Gastroesophageal sphincter (tissue), 4 donors: ENCODE measurements at regions not wholly inside any gene's neighbourhood (a gene's known extent, or its start where the extent isn't known, plus 50 kb on each side); places are given as distances from the start of the nearest gene placed in this dataset.

Experiments used
- ATAC-seq: fragments of 150-250 bp; one replicate; pipeline ENCODE4 v1.9.1; 2016; ENCODE audit warnings: mild to moderate bottlenecking, moderate library complexity
- H3K27ac ChIP-seq, 4 donors: fragments of 200-600 bp; sonication (generic) in 3 of 4; 1 replicate in 3 of 4; 2 replicates in 1 of 4; pipeline ENCODE4 v1.5.1; 2016 to 2019
- H3K27me3 ChIP-seq: fragments of 200-600 bp; sonication (generic); one replicate; pipeline ENCODE4 v1.5.1; 2019
- H3K36me3 ChIP-seq, 2 donors: fragments of 200-600 bp; sonication (generic); one replicate each; pipeline ENCODE4 v1.5.1; 2019; ENCODE audit warnings: control low read depth in 1 of 2
- H3K4me1 ChIP-seq, 3 donors: fragments of 200-600 bp; sonication (generic); 1 replicate in 2 of 3; 2 replicates in 1 of 3; pipeline ENCODE4 v1.5.1; 2016 to 2019; ENCODE audit warnings: control low read depth in 2 of 3
- H3K4me3 ChIP-seq, 2 donors: fragments of 200-600 bp; sonication (generic); one replicate each; pipeline ENCODE4 v1.5.1; 2019; ENCODE audit warnings: mild to moderate bottlenecking in 1 of 2, moderate library complexity in 1 of 2
- H3K9me3 ChIP-seq, 3 donors: fragments of 200-600 bp; sonication (generic); one replicate each; pipeline ENCODE4 v1.5.1; 2017 to 2019; ENCODE audit warnings: control low read depth in 2 of 3
- EP300 ChIP-seq: sonication (generic); formaldehyde crosslinking; IDR thresholded peaks from one replicate; pipeline ENCODE4 v1.6.1; 2017; ENCODE audit warnings: antibody characterized with exemption, mild to moderate bottlenecking
- POLR2A ChIP-seq, 2 donors: fragments of 450-650 bp; IDR thresholded peaks; one replicate each; pipeline ENCODE4 v1.6.1; 2017; ENCODE audit warnings: antibody characterized with exemption in 2 of 2, mild to moderate bottlenecking in 2 of 2, moderate library complexity in 1 of 2
- POLR2AphosphoS5 ChIP-seq: sonication (generic); formaldehyde crosslinking; IDR thresholded peaks from one replicate; pipeline ENCODE4 v1.6.1; 2017; ENCODE audit warnings: antibody characterized with exemption
- WGBS, 2 donors: methylation state at CpG; one replicate each; pipeline ENCODE4 v1.1.5; 2018; ENCODE audit warnings: low coverage in 1 of 2; 5-methylcytosine and 5-hydroxymethylcytosine counted together
- TF ChIP-seq, protein P1 (sequence below), 4 experiments: fragments of 200-600 bp in 2 of 4; fragments of 450-650 bp in 2 of 4; sonication (generic) in 1 of 4; IDR thresholded peaks; one replicate each; pipeline ENCODE4 v1.5.1; 2017 to 2019; ENCODE audit warnings: antibody characterized with exemption in 4 of 4, mild to moderate bottlenecking in 2 of 4, moderate library complexity in 2 of 4

DNA sequence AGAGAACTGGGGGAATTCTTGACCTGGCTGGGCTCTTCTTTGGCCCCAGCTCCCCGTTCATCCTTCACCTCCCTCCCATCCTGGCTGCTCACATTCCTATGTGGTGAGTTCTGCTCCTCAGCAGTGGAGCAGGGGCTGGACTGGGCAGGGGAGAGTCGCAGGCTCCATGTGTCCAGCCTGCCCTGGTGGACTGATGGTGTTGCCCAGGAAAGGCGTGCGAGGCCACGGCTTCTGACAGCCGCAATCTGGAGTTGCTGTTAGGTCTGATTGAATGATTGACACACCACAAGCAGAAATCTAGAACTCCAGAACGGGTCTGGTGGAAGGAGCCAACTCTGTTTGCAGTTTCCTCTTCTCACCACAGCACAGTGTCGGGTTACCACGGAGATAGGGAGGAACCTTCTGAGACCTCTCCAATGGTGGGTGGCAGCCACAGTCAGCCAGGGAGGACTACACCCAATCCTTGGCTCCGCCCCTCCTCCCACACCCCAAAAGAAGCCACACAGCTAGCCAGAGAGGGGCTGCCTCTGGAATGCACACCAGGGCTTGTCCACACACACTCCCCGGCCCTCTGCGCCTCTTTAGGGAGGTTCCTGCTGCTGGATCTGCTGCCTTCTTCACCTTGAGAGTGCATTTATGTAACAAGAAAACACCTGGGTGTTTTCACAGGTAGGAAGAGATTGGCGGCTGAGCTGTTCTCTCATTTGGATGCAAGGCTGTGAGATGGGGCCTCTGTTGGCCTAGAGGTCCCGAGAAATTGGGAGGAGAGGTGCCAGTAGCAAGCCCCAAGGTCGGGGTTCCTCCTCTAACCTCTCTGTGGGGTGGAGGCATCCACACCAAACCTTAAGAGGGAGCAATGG, 56.4 kb upstream of the CD44 start:
- peak; percentile 64 for ATAC-seq
- H3K4me3 ChIP-seq: no peak overlapping the region
- peaks cover 10 to 58% (median 42%) of the 10 kb centered on the region in 3 donors for H3K4me1 ChIP-seq
- WGBS, 2 donors: 6 to 50% methylated on average over 2 to 5 of the region's 15 CpGs
- no peak for TF ChIP-seq POLR2A (IDR thresholded peaks at IDR 0.05)
- TF ChIP-seq, protein P1, sequence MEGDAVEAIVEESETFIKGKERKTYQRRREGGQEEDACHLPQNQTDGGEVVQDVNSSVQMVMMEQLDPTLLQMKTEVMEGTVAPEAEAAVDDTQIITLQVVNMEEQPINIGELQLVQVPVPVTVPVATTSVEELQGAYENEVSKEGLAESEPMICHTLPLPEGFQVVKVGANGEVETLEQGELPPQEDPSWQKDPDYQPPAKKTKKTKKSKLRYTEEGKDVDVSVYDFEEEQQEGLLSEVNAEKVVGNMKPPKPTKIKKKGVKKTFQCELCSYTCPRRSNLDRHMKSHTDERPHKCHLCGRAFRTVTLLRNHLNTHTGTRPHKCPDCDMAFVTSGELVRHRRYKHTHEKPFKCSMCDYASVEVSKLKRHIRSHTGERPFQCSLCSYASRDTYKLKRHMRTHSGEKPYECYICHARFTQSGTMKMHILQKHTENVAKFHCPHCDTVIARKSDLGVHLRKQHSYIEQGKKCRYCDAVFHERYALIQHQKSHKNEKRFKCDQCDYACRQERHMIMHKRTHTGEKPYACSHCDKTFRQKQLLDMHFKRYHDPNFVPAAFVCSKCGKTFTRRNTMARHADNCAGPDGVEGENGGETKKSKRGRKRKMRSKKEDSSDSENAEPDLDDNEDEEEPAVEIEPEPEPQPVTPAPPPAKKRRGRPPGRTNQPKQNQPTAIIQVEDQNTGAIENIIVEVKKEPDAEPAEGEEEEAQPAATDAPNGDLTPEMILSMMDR (IDR thresholded peaks at IDR 0.05): peak in 1 of 4 experiments; percentile 8
- no peak for TF ChIP-seq POLR2AphosphoS5
- no peaks in the 10 kb centered on the region for H3K27me3 ChIP-seq
- H3K27ac ChIP-seq: peak overlapping the region; percentile 73 to 88 (median 82)
- no peaks in the 10 kb centered on the region for H3K36me3 ChIP-seq
- H3K9me3 ChIP-seq: no peaks in the 10 kb centered on the region

DNA sequence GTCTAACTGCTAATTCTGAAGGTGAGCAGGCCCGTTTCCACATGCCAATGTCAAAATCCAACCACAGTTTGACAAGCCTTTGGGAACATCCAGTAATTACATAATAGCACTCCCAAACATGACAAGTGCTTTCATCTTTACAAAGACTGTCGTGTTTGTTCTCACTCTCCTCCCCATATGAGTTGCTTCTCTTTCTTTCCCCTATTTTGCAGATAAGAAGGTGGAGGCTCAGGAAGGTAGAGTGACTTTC, 55.9 kb upstream of the CD44 start:
- H3K27ac ChIP-seq: peak overlapping the region; percentile 73 to 88 (median 82)
- WGBS, 2 donors: 15 to 27% methylated on average over 2 of the region's 2 CpGs
- TF ChIP-seq POLR2AphosphoS5: no peak
- TF ChIP-seq, protein P1 (IDR thresholded peaks at IDR 0.05): no peak
- TF ChIP-seq POLR2A (IDR thresholded peaks at IDR 0.05): no peak
- TF ChIP-seq EP300: no peak
- H3K27me3 ChIP-seq: no peaks in the 10 kb centered on the region
- peak; percentile 7 for ATAC-seq
- no peaks in the 10 kb centered on the region for H3K36me3 ChIP-seq
- no peak overlapping the region for H3K4me3 ChIP-seq
- H3K4me1 ChIP-seq: peaks cover 10 to 63% (median 46%) of the 10 kb centered on the region in 3 donors
- no peaks in the 10 kb centered on the region for H3K9me3 ChIP-seq

DNA sequence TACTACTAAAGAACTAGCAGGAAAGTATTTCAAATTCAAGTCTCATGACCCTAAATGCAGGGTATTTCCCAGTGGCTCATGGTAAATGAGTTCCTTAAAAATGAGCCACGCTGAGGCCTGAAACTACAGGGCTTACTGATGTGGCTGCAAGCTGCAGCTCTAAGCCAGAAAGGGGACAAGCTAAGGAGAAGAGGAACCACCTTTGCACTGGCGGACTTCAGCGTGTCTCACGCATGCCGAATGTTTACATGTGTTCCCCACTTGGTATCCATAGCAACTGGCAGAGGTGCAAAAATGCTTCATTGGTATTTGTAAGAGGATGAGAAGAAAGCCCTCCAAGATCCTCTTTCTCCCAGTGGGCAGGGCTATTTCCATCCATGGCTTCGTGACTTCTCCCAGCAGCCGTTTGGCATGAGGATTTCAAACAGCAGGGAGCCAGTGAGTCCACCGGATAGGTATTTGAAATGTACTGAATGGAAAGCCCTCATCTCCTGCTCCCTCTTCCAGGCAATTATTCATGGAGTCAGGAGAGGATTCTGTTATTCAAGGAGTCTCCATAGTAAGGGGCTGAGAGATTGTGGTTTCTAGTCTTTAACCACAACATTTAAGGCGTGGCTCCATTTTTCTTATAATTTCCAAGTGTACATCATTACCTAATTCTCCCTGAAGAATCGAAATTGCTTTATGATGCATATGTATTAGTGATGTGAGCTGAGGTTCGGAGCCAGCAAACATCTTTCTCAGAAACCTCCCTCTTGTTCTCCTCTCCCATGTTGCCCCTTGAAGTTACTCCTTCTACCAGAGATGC, 55.3 kb upstream of the CD44 start:
- H3K4me3 ChIP-seq: no peak overlapping the region
- H3K27ac ChIP-seq: peak overlapping the region; percentile 73 to 88 (median 82)
- no peaks in the 10 kb centered on the region for H3K36me3 ChIP-seq
- WGBS, 2 donors: 12 to 24% methylated on average over 11 of the region's 11 CpGs
- TF ChIP-seq POLR2A (IDR thresholded peaks at IDR 0.05) (no peak), EP300 (no peak), POLR2AphosphoS5 (peak; percentile 70)
- TF ChIP-seq, protein P1 (IDR thresholded peaks at IDR 0.05): no peak
- H3K9me3 ChIP-seq: no peaks in the 10 kb centered on the region
- H3K4me1 ChIP-seq: peaks cover 10 to 68% (median 49%) of the 10 kb centered on the region in 3 donors
- ATAC-seq: peak; percentile 78
- no peaks in the 10 kb centered on the region for H3K27me3 ChIP-seq

DNA sequence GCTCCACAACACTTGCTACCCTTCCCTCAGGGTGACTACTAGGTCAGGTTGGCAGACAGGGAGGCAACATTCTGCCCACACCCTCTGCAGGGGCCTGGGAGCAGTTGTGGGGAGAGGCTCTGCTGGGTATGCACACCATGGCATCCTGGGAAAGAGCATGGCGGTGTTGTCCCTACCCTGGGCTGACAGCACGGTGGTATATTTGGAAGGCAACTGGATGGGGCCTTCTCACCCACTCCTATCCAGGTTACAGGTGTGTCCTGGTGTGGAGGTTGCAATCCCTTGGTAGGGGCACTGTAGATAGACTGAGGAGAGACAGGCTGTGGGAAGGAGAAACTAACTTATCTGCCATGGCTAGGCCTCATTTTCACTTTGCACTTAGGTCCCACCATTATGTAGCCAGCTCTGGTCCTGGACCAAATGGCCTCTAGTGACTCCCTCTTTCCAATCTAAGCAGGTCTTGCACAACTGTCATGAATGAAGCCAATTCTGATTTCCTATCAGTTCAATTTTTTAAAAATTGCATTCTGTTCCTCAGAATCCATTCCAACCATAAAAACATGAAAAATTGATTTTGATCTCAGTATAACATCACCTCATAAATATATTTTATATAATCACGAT, 54.0 kb upstream of the CD44 start:
- no peak for ATAC-seq
- TF ChIP-seq EP300: no peak
- no peak for TF ChIP-seq POLR2A (IDR thresholded peaks at IDR 0.05)
- no peak for TF ChIP-seq POLR2AphosphoS5
- TF ChIP-seq, protein P1 (IDR thresholded peaks at IDR 0.05): no peak
- H3K4me3 ChIP-seq: no peak overlapping the region
- peaks cover 10 to 73% (median 49%) of the 10 kb centered on the region in 3 donors for H3K4me1 ChIP-seq
- H3K27ac ChIP-seq: peak overlapping the region in 3 of 4 donors; percentile 80 to 88 (median 83)
- no peaks in the 10 kb centered on the region for H3K36me3 ChIP-seq
- H3K27me3 ChIP-seq: no peaks in the 10 kb centered on the region
- WGBS, 2 donors: 88 to 100% methylated on average over 1 of the region's 3 CpGs
- H3K9me3 ChIP-seq: no peaks in the 10 kb centered on the region
